IMR-90 (cell line): ENCODE measurements at regions not wholly inside any gene's neighbourhood (a gene's known extent, or its start where the extent isn't known, plus 50 kb on each side); places are given as distances from the start of the nearest gene placed in this dataset.

Experiments
- ATAC-seq: fragments of 200-7000 bp; cut with Tn5 transposase; 2 replicates; pipeline ENCODE4 v1.9.1; 2020; ENCODE audit warnings: low read depth, mild to moderate bottlenecking, moderate library complexity
- BruUV-seq: library from RNA; stranded (reverse); fragments of 400-500 nt; replicated peaks from 2 replicates; lab custom pipeline; 2021; lab: Mats Ljungman, UMichigan
- CTCF ChIA-PET: fragments of 300-600 bp; formaldehyde crosslinking; extraction: SDS; loops from one replicate; lab custom pipeline; 2021; ENCODE audit warnings: antibody characterized with exemption; lab: Yijun Ruan, JAX
- POLR2A ChIA-PET: fragments of 300-600 bp; sonication (Branson Sonifier 250); formaldehyde crosslinking; loops from one replicate; lab custom pipeline; 2022; ENCODE audit warnings: antibody characterized with exemption; ENCODE audit not compliant: unreplicated experiment; lab: Charles Lee
- DNase-seq: peaks from one replicate; pipeline ENCODE4 v3.0.0; 2013
- H2AFZ ChIP-seq: replicated peaks from 2 replicates; pipeline ENCODE3; 2013; ENCODE audit warnings: low read length, mild to moderate bottlenecking; ENCODE audit not compliant: poor library complexity
- H2AK5ac ChIP-seq: 2 replicates; pipeline ENCODE4 v1.6.1; 2013; ENCODE audit warnings: low read depth, low read length, inconsistent platforms
- H2AK9ac ChIP-seq: replicated peaks from 2 replicates; pipeline ENCODE3; 2013; ENCODE audit warnings: mild to moderate bottlenecking, low read depth, low read length, moderate library complexity; ENCODE audit not compliant: poor library complexity
- H2BK120ac ChIP-seq: 2 replicates; pipeline ENCODE4 v1.6.1; 2013; ENCODE audit warnings: low read depth, low read length, inconsistent platforms
- H2BK15ac ChIP-seq: 3 replicates; pipeline ENCODE4 v1.6.1; 2013; ENCODE audit warnings: low read depth, low read length, inconsistent platforms
- H2BK20ac ChIP-seq: 2 replicates; pipeline ENCODE4 v1.6.1; 2013; ENCODE audit warnings: low read depth, mild to moderate bottlenecking, inconsistent platforms, low read length, moderate library complexity
- H2BK5ac ChIP-seq: 2 replicates; pipeline ENCODE4 v1.6.1; 2013; ENCODE audit warnings: mild to moderate bottlenecking, low read depth, low read length, inconsistent platforms; ENCODE audit not compliant: poor library complexity, severe bottlenecking
- H3K14ac ChIP-seq: replicated peaks from 2 replicates; pipeline ENCODE4 v1.6.1; 2013; ENCODE audit warnings: low read depth, low read length, inconsistent platforms
- H3K18ac ChIP-seq: 2 replicates; pipeline ENCODE4 v1.6.1; 2013; ENCODE audit warnings: low read depth, low read length, control low read depth
- H3K23ac ChIP-seq: 2 replicates; pipeline ENCODE4 v1.6.1; 2013; ENCODE audit warnings: low read depth, low read length, inconsistent platforms
- H3K27ac ChIP-seq: 2 replicates; pipeline ENCODE4 v1.5.1; 2013; ENCODE audit warnings: mild to moderate bottlenecking, control low read depth, low read length; ENCODE audit not compliant: insufficient read depth
- H3K27me3 ChIP-seq: 2 replicates; pipeline ENCODE4 v1.6.1; 2013; ENCODE audit warnings: low read length; ENCODE audit not compliant: control insufficient read depth, insufficient read depth
- H3K36me3 ChIP-seq: 2 replicates; pipeline ENCODE4 v1.6.1; 2013; ENCODE audit warnings: low read length, mixed read lengths; ENCODE audit not compliant: control insufficient read depth, insufficient read depth
- H3K4ac ChIP-seq: 2 replicates; pipeline ENCODE4 v1.6.1; 2013; ENCODE audit warnings: low read depth, low read length, inconsistent platforms
- H3K4me1 ChIP-seq: 2 replicates; pipeline ENCODE4 v1.6.1; 2013; ENCODE audit warnings: low read length, mixed read lengths; ENCODE audit not compliant: control insufficient read depth, insufficient read depth
- H3K4me2 ChIP-seq: 2 replicates; pipeline ENCODE4 v1.6.1; 2013; ENCODE audit warnings: low read depth, mild to moderate bottlenecking, control low read depth, low read length, moderate library complexity
- H3K4me3 ChIP-seq: 2 replicates; pipeline ENCODE4 v1.5.1; 2013; ENCODE audit warnings: low read depth, mild to moderate bottlenecking, control low read depth, low read length, moderate library complexity; ENCODE audit not compliant: insufficient read depth
- H3K56ac ChIP-seq: 2 replicates; pipeline ENCODE4 v1.6.1; 2013; ENCODE audit warnings: low read length, inconsistent platforms; ENCODE audit not compliant: insufficient read depth; ENCODE audit errors: extremely low read depth
- H3K79me1 ChIP-seq, 2 experiments: 2 replicates each; pipeline ENCODE4 v1.6.1; 2013; ENCODE audit warnings: low read length in 2 of 2, inconsistent platforms in 1 of 2, low read depth in 1 of 2
- H3K9ac ChIP-seq: 2 replicates; pipeline ENCODE4 v1.6.1; 2013; ENCODE audit warnings: low read depth, low read length, control low read depth
- H3K9me1 ChIP-seq: 2 replicates; pipeline ENCODE4 v1.6.1; 2013; ENCODE audit warnings: low read length, inconsistent platforms; ENCODE audit not compliant: insufficient read depth
- H3K9me3 ChIP-seq: 2 replicates; pipeline ENCODE4 v1.6.1; 2013; ENCODE audit warnings: low read length; ENCODE audit not compliant: control insufficient read depth, insufficient read depth
- H4K20me1 ChIP-seq: 2 replicates; pipeline ENCODE4 v1.6.1; 2013; ENCODE audit warnings: low read length, inconsistent platforms; ENCODE audit not compliant: insufficient read depth
- H4K5ac ChIP-seq: 2 replicates; pipeline ENCODE4 v1.6.1; 2013; ENCODE audit warnings: mild to moderate bottlenecking, low read depth, low read length, control low read depth
- H4K8ac ChIP-seq, 2 experiments: 2 replicates each; pipeline ENCODE4 v1.6.1; 2013; ENCODE audit warnings: low read depth in 2 of 2, low read length in 2 of 2, control low read depth in 1 of 2, inconsistent platforms in 1 of 2
- H4K91ac ChIP-seq: 2 replicates; pipeline ENCODE4 v1.6.1; 2013; ENCODE audit warnings: low read depth, low read length, inconsistent platforms; ENCODE audit not compliant: insufficient read depth
- BHLHE40 ChIP-seq: fragments of 150-350 bp; IDR thresholded peaks from 2 replicates; pipeline ENCODE4 v1.6.1; 2016; ENCODE audit warnings: mild to moderate bottlenecking, low read depth, low read length
- CHD1 ChIP-seq: IDR thresholded peaks from 2 replicates; pipeline ENCODE4 v1.6.1; 2012; ENCODE audit warnings: low read depth, low read length, improper control_type of control experiment
- CTCF ChIP-seq: conservative IDR thresholded peaks from 2 replicates; pipeline ENCODE4 v1.5.1; 2012; ENCODE audit warnings: mild to moderate bottlenecking, low read depth, low read length, improper control_type of control experiment
- FOS ChIP-seq: fragments of 150-350 bp; IDR thresholded peaks from 2 replicates; pipeline ENCODE4 v1.6.1; 2016; ENCODE audit warnings: low read depth, low read length
- MAFK ChIP-seq: IDR thresholded peaks from 2 replicates; pipeline ENCODE4 v1.6.1; 2012; ENCODE audit warnings: low read depth, low read length, improper control_type of control experiment
- MAZ ChIP-seq: IDR thresholded peaks from 2 replicates; pipeline ENCODE4 v1.6.1; 2012; ENCODE audit warnings: low read depth, mild to moderate bottlenecking, low read length, improper control_type of control experiment, moderate library complexity, borderline replicate concordance
- POLR2A ChIP-seq: IDR thresholded peaks from 2 replicates; pipeline ENCODE4 v1.6.1; 2012; ENCODE audit warnings: mild to moderate bottlenecking, low read depth, low read length
- RAD21 ChIP-seq: IDR thresholded peaks from 2 replicates; pipeline ENCODE4 v1.6.1; 2012; ENCODE audit warnings: low read length, improper control_type of control experiment
- RCOR1 ChIP-seq: IDR thresholded peaks from 2 replicates; pipeline ENCODE4 v1.6.1; 2012; ENCODE audit warnings: mild to moderate bottlenecking, low read length, improper control_type of control experiment; ENCODE audit not compliant: insufficient replicate concordance
- RFX5 ChIP-seq: IDR thresholded peaks from 2 replicates; pipeline ENCODE4 v1.8.0; 2012; ENCODE audit warnings: low read depth, mild to moderate bottlenecking, low read length, moderate library complexity
- SMC3 ChIP-seq: fragments of 150-350 bp; IDR thresholded peaks from 2 replicates; pipeline ENCODE4 v1.6.1; 2016; ENCODE audit warnings: low read depth, mild to moderate bottlenecking, antibody characterized with exemption, low read length, moderate library complexity
- USF2 ChIP-seq: fragments of 150-350 bp; IDR thresholded peaks from 2 replicates; pipeline ENCODE4 v1.6.1; 2017; ENCODE audit warnings: mild to moderate bottlenecking, antibody characterized with exemption, low read length, low read depth
- WGBS, 2 experiments: methylation state at CpG; one replicate each; pipeline versions ENCODE4 v1.1.5 to v1.1.7; 2013; ENCODE audit warnings: missing lambda C conversion rate in 2 of 2; ENCODE audit not compliant: insufficient read length in 1 of 2; ENCODE audit errors: extremely low coverage in 2 of 2; 5-methylcytosine and 5-hydroxymethylcytosine counted together
- dilution Hi-C: fragments of 300-500 bp; cut with HindIII; formaldehyde crosslinking; loops from one replicate; pipeline ENCODE4 v1.14.3; 2018; ENCODE audit warnings: low sequenced_read_pairs; ENCODE audit not compliant: unreplicated experiment
- in situ Hi-C: fragments of 300-500 bp; cut with MboI; formaldehyde crosslinking; loops from 3 replicates; pipeline ENCODE4 v1.14.3; 2019; ENCODE audit warnings: low sequenced_read_pairs, inconsistent platforms, mixed read lengths
- intact Hi-C: fragments of 100-400 bp; cut with micrococcal nuclease; formaldehyde crosslinking; loops from 2 replicates; pipeline ENCODE4 v1.10.0; 2022

- no peak for TF ChIP-seq CHD1
- TF ChIP-seq POLR2A: no peak
- TF ChIP-seq RFX5: no peak
- no peak for TF ChIP-seq USF2
- TF ChIP-seq BHLHE40: no peak
- no peak for TF ChIP-seq MAZ
- no peak for TF ChIP-seq SMC3
- TF ChIP-seq RCOR1: no peak
- TF ChIP-seq CTCF: no peak
- no peak for TF ChIP-seq MAFK
- TF ChIP-seq RAD21: no peak
- no peak for TF ChIP-seq FOS
- Histone ChIP-seq H4K8ac (no peak overlapping the region), H3K9ac (no peak overlapping the region), H3K9me1 (no peaks in the 10 kb centered on the region), H3K36me3 (no peaks in the 10 kb centered on the region), H3K18ac (no peak overlapping the region), H3K9me3 (no peaks in the 10 kb centered on the region), H4K91ac (no peak overlapping the region), H3K27ac (no peak overlapping the region), H2BK5ac (no peak overlapping the region), H3K79me1 (no peaks in the 10 kb centered on the region), H3K27me3 (no peaks in the 10 kb centered on the region; the same call in 1 of the 2 replicates), H3K4me1 (no peaks in the 10 kb centered on the region), H2BK20ac (no peak overlapping the region), H2AK9ac (no peak overlapping the region), H3K4me3 (no peak overlapping the region), H2BK15ac (no peak overlapping the region), H2AK5ac (no peak overlapping the region), H3K56ac (no peak overlapping the region), H3K23ac (no peak overlapping the region), H3K4me2 (no peak overlapping the region), H4K20me1 (no peaks in the 10 kb centered on the region), H2AFZ (no peak overlapping the region), H3K4ac (no peak overlapping the region), H2BK120ac (no peak overlapping the region), H3K14ac (no peak overlapping the region), H4K5ac (no peak overlapping the region)
- no peak for ATAC-seq
- intact Hi-C loops: no loop called here
- BruUV-seq: no TSS peak
- CTCF ChIA-PET: interaction anchor here (0.7 to 1.0 kb wide), 2 partner anchors 11 to 1969 kb away, joined by 3 read pairs; no protein-coding TSS in a partner anchor
- WGBS, 2 experiments: 80% methylated on average over 1 of the region's 8 CpGs; no CpG with 5 or more reads in 1 of the 2 experiments
- no peak for DNase-seq
- in situ Hi-C loops: no loop called here
- dilution Hi-C loops: no loop called here
- POLR2A ChIA-PET: no interaction called here
Observed at GRCh38 chr9:14524873-14525515, 168.2 kb downstream of the ZDHHC21 start.
